ELR (cell line): ENCODE measurements at regions not wholly inside any gene's neighbourhood (a gene's known extent, or its start where the extent isn't known, plus 50 kb on each side); places are given as distances from the start of the nearest gene placed in this dataset.
"Not testable (repeated sequence)": the region's sequence is repeated elsewhere in the genome, so short reads cannot be mapped to it uniquely, and the experiment has no call there.

ENCODE experiments used
- DNase-seq: peaks from one replicate; pipeline ENCODE4 v3.0.0-alpha.2; 2015; ENCODE audit warnings: low read depth

GRCh38 chr16:76801357-76801756 lies 389.6 kb upstream of the MON1B start:
- no peak for DNase-seq

GRCh38 chr16:76816475-76816874 lies 374.5 kb upstream of the MON1B start:
- DNase-seq = no peak

- no peak for DNase-seq
Measured at GRCh38 chr16:76818606-76819181, 372.3 kb upstream of the MON1B start.

- no peak for DNase-seq
Measured at GRCh38 chr16:76819226-76819916, 371.6 kb upstream of the MON1B start.

- no peak for DNase-seq
Measured at GRCh38 chr16:76824221-76824620, 366.8 kb upstream of the MON1B start.

GRCh38 chr16:76824791-76825190 lies 366.2 kb upstream of the MON1B start:
- DNase-seq = no peak

- DNase-seq = no peak
Measured at GRCh38 chr16:76835339-76835738, 355.7 kb upstream of the MON1B start.

- no peak for DNase-seq
Measured at GRCh38 chr16:76835779-76836300, 355.1 kb upstream of the MON1B start.

GRCh38 chr16:76837872-76838271 lies 353.1 kb upstream of the MON1B start:
- no peak for DNase-seq

- DNase-seq = no peak
Measured at GRCh38 chr16:76854234-76854633, 336.8 kb upstream of the MON1B start.

- no peak for DNase-seq
Measured at GRCh38 chr16:76856112-76856511, 334.9 kb upstream of the MON1B start.

- DNase-seq = no peak
Measured at GRCh38 chr16:76857402-76857801, 333.6 kb upstream of the MON1B start.

- DNase-seq = no peak
Measured at GRCh38 chr16:76862901-76863300, 328.1 kb upstream of the MON1B start.

GRCh38 chr16:76866994-76867393 lies 324.0 kb upstream of the MON1B start:
- no peak for DNase-seq

GRCh38 chr16:76875898-76876297 lies 315.1 kb upstream of the MON1B start:
- no peak for DNase-seq

- DNase-seq = no peak
Measured at GRCh38 chr16:76879420-76879819, 311.6 kb upstream of the MON1B start.

- DNase-seq = not testable (repeated sequence)
Measured at GRCh38 chr16:76880523-76880922, 310.5 kb upstream of the MON1B start.

- no peak for DNase-seq
Measured at GRCh38 chr16:76882105-76882504, 308.9 kb upstream of the MON1B start.

- DNase-seq = no peak
Measured at GRCh38 chr16:76883076-76883475, 307.9 kb upstream of the MON1B start.

- DNase-seq = no peak
Measured at GRCh38 chr16:76885776-76886537, 305.0 kb upstream of the MON1B start.

GRCh38 chr16:76897816-76898215 lies 293.2 kb upstream of the MON1B start:
- DNase-seq = no peak

- no peak for DNase-seq
Measured at GRCh38 chr16:76899767-76900166, 291.2 kb upstream of the MON1B start.
